Upper lobe of left lung (tissue), 6 donors: ENCODE measurements at regions not wholly inside any gene's neighbourhood (a gene's known extent, or its start where the extent isn't known, plus 50 kb on each side); places are given as distances from the start of the nearest gene placed in this dataset.

Experiments used
- ATAC-seq, 2 donors: fragments of 200-7000 bp; cut with Tn5 transposase; one replicate each; pipeline ENCODE4 v1.9.1; 2022; ENCODE audit warnings: mild to moderate bottlenecking in 2 of 2, moderate library complexity in 2 of 2; ENCODE audit not compliant: low FRiP score in 2 of 2
- DNase-seq, 2 donors: peaks; one replicate each; pipeline ENCODE4 v3.0.0-alpha.2; 2019 to 2020
- H3K27ac ChIP-seq, 4 donors: fragments of 200-600 bp; sonication (generic); one replicate each; pipeline ENCODE4 v1.5.1; 2016 to 2019
- H3K27me3 ChIP-seq, 4 donors: fragments of 200-600 bp; sonication (generic); one replicate each; pipeline ENCODE4 v1.5.1; 2017 to 2019
- H3K36me3 ChIP-seq, 4 donors: fragments of 200-600 bp; sonication (generic); one replicate each; pipeline ENCODE4 v1.5.1; 2016 to 2019
- H3K4me1 ChIP-seq, 4 donors: fragments of 200-600 bp; sonication (generic); one replicate each; pipeline ENCODE4 v1.5.1; 2018 to 2019
- H3K4me3 ChIP-seq, 4 donors: fragments of 200-600 bp; sonication (generic); one replicate each; pipeline ENCODE4 v1.5.1; 2017 to 2019; ENCODE audit warnings: mild to moderate bottlenecking in 2 of 4, moderate library complexity in 1 of 4
- H3K9me3 ChIP-seq, 4 donors: fragments of 200-600 bp; sonication (generic); one replicate each; pipeline ENCODE4 v1.5.1; 2018 to 2019
- EP300 ChIP-seq, 4 donors: sonication (generic); formaldehyde crosslinking; IDR thresholded peaks; one replicate each; pipeline ENCODE4 v1.5.1; 2017; ENCODE audit warnings: antibody characterized with exemption in 4 of 4, control low read depth in 2 of 4
- POLR2A ChIP-seq, 4 donors: fragments of 450-650 bp; IDR thresholded peaks; one replicate each; pipeline ENCODE4 v1.5.1; 2016 to 2017; ENCODE audit warnings: antibody characterized with exemption in 4 of 4, mild to moderate bottlenecking in 2 of 4
- POLR2AphosphoS5 ChIP-seq, 2 donors: sonication (generic); formaldehyde crosslinking; IDR thresholded peaks; one replicate each; pipeline ENCODE4 v1.5.1; 2017; ENCODE audit warnings: antibody characterized with exemption in 2 of 2
- WGBS, 2 donors: methylation state at CpG; one replicate each; pipeline ENCODE4 v1.1.5; 2017 to 2018; 5-methylcytosine and 5-hydroxymethylcytosine counted together
- TF ChIP-seq, protein P1 (sequence below), 6 experiments: fragments of 450-650 bp in 4 of 6; fragments of 200-600 bp in 2 of 6; sonication (generic) in 2 of 6; IDR thresholded peaks; one replicate each; pipeline ENCODE4 v1.5.1; 2016 to 2019; ENCODE audit warnings: antibody characterized with exemption in 6 of 6
- donor health status: DM: no; HTN: no; CAD: no; lungs with moderate emphysema.
- donor health status: DM: no; HTN: yes; CAD: no; lungs with severe emphysema.

DNA sequence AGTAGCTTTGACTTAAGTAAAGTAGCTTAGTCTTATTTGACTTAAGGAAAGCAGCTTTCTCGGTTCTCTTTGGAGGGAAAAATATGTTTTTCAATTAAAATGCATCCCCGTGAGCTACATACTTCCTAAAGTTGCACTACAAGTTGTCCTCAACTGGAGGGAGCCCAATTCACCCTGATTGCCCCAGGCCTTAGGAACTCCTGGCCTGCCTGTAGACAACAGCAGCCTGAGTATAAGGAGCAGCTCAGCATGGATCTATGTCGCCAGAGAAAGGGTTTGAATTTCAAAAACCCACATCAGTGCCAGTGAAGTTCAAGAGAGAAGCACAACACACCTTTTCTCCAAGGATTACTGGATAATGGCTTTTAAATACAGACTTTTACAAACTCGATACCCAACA lies 772.0 kb downstream of the TNS3 start:
- WGBS, 2 donors = 78 to 86% methylated on average over 4 of the region's 4 CpGs
- DNase-seq (no peak), ATAC-seq (no peak)
- Histone ChIP-seq H3K27ac (no peak overlapping the region), H3K4me1 (no peaks in the 10 kb centered on the region), H3K4me3 (no peak overlapping the region), H3K36me3 (no peaks in the 10 kb centered on the region), H3K9me3 (no peaks in the 10 kb centered on the region), H3K27me3 (no peaks in the 10 kb centered on the region)
- TF ChIP-seq, protein P1, sequence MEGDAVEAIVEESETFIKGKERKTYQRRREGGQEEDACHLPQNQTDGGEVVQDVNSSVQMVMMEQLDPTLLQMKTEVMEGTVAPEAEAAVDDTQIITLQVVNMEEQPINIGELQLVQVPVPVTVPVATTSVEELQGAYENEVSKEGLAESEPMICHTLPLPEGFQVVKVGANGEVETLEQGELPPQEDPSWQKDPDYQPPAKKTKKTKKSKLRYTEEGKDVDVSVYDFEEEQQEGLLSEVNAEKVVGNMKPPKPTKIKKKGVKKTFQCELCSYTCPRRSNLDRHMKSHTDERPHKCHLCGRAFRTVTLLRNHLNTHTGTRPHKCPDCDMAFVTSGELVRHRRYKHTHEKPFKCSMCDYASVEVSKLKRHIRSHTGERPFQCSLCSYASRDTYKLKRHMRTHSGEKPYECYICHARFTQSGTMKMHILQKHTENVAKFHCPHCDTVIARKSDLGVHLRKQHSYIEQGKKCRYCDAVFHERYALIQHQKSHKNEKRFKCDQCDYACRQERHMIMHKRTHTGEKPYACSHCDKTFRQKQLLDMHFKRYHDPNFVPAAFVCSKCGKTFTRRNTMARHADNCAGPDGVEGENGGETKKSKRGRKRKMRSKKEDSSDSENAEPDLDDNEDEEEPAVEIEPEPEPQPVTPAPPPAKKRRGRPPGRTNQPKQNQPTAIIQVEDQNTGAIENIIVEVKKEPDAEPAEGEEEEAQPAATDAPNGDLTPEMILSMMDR (IDR thresholded peaks at IDR 0.05) = no peak
- TF ChIP-seq POLR2AphosphoS5 (IDR thresholded peaks at IDR 0.05) = no peak
- no peak for TF ChIP-seq EP300 (IDR thresholded peaks at IDR 0.05)
- TF ChIP-seq POLR2A (IDR thresholded peaks at IDR 0.05) = no peak

GRCh38 chr7:46806856-46807255 lies 775.1 kb downstream of the TNS3 start:
- no peak overlapping the region for H3K27ac ChIP-seq
- no peaks in the 10 kb centered on the region for H3K9me3 ChIP-seq
- WGBS, 2 donors = 41 to 43% methylated on average over 3 of the region's 3 CpGs
- ATAC-seq = no peak
- H3K36me3 ChIP-seq = no peaks in the 10 kb centered on the region
- no peaks in the 10 kb centered on the region for H3K27me3 ChIP-seq
- H3K4me3 ChIP-seq = no peak overlapping the region
- TF ChIP-seq EP300 (IDR thresholded peaks at IDR 0.05) (no peak), POLR2A (IDR thresholded peaks at IDR 0.05) (no peak), POLR2AphosphoS5 (IDR thresholded peaks at IDR 0.05) (no peak)
- TF ChIP-seq, protein P1 (IDR thresholded peaks at IDR 0.05) = no peak
- DNase-seq = no peak
- H3K4me1 ChIP-seq = no peaks in the 10 kb centered on the region

GRCh38 chr7:46802479-46802878 lies 779.4 kb downstream of the TNS3 start:
- Histone ChIP-seq H3K9me3 (no peaks in the 10 kb centered on the region), H3K36me3 (no peaks in the 10 kb centered on the region), H3K4me1 (no peaks in the 10 kb centered on the region), H3K27me3 (no peaks in the 10 kb centered on the region), H3K27ac (no peak overlapping the region), H3K4me3 (no peak overlapping the region)
- 79 to 90% methylated on average over 2 of the region's 2 CpGs for WGBS, 2 donors
- TF ChIP-seq, protein P1 (IDR thresholded peaks at IDR 0.05) = no peak
- TF ChIP-seq POLR2AphosphoS5 (IDR thresholded peaks at IDR 0.05) (no peak), POLR2A (IDR thresholded peaks at IDR 0.05) (no peak), EP300 (IDR thresholded peaks at IDR 0.05) (no peak)
- ATAC-seq (no peak), DNase-seq (no peak)

DNA sequence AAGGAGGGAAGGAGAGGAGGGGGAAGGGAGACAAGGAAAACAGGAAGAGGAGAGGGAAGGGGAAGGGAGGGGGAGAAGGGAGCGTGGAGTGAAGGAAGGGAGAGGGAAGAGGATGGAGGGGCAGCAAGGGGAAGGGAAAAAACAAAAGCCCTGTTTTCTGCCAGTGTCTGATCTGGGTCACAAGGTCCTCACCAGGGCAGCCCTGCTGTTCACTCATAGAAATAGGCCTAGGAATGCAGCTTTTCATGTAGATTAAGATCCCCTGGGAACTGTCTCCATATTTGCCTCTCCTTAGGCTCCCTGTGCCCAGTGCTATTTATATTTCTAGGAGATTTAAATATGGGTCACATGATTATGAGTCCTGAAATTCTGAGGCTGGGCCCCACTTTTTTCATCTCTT lies 790.7 kb downstream of the TNS3 start:
- H3K27me3 ChIP-seq = no peaks in the 10 kb centered on the region
- no peak for ATAC-seq
- WGBS, 2 donors = 50 to 57% methylated on average over 1 of the region's 1 CpG

DNA sequence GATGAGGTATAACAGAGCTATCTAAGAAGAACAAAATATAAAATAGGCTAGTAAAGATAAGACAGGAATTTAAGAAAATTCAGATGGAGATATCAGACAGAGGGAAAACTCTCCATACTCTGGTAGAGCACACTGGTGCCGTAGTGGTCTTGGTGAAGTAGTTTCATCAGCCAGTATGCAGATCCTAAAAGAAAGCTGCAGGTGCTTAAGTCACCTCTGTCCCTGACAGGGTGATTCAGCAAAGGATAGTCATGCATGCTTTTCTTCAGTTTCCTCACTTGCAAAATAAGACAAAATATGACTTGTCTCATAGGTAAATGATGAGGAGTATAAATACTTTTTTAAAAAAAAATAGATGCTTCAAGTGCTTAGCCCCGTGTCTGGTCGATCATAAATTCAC lies 794.9 kb downstream of the TNS3 start:
- H3K4me1 ChIP-seq = no peaks in the 10 kb centered on the region
- no peak overlapping the region for H3K27ac ChIP-seq
- WGBS, 2 donors = 87 to 93% methylated on average over 3 of the region's 3 CpGs
- ATAC-seq = no peak
- TF ChIP-seq, protein P1 (IDR thresholded peaks at IDR 0.05) = no peak
- no peak for DNase-seq
- H3K36me3 ChIP-seq = no peaks in the 10 kb centered on the region
- no peaks in the 10 kb centered on the region for H3K9me3 ChIP-seq
- no peak overlapping the region for H3K4me3 ChIP-seq
- H3K27me3 ChIP-seq = no peaks in the 10 kb centered on the region

More for the DNA sequence above, 790.7 kb downstream of the TNS3 start:
- TF ChIP-seq POLR2AphosphoS5 (IDR thresholded peaks at IDR 0.05) = no peak
- DNase-seq = no peak
- Histone ChIP-seq H3K4me3 (no peak overlapping the region), H3K9me3 (no peaks in the 10 kb centered on the region), H3K36me3 (no peaks in the 10 kb centered on the region), H3K27ac (no peak overlapping the region), H3K4me1 (no peaks in the 10 kb centered on the region)
